ENCODE measurements at regions not wholly inside any gene's neighbourhood (a gene's known extent, or its start where the extent isn't known, plus 50 kb on each side); places are given as distances from the start of the nearest gene placed in this dataset.

DNA sequence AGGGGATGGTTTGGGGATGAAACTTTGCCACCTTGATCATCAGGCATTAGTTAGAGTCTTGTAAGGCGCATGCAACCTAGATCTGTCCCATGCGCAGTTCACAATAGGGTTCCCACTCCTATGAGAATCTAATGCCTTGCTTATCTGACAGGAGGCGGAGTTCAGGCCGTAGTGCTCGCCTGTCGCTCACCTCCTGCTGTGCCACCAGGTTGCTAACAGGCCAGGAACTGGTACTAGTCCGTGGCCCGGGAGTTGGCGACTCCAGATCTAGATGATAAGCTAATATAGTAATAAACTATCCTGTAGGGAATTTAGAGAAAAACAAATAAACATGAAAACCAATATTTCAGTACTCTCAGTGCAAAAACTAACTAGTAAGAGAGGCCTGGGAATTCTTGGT, 155.4 kb upstream of the ANO5 start:
- ChIA-PET POLR2A (no interaction called here), CTCF (no interaction called here)
- no peak for DNase-seq (ENCODE audit: extremely low spot score)
- TF ChIP-seq, protein P1, sequence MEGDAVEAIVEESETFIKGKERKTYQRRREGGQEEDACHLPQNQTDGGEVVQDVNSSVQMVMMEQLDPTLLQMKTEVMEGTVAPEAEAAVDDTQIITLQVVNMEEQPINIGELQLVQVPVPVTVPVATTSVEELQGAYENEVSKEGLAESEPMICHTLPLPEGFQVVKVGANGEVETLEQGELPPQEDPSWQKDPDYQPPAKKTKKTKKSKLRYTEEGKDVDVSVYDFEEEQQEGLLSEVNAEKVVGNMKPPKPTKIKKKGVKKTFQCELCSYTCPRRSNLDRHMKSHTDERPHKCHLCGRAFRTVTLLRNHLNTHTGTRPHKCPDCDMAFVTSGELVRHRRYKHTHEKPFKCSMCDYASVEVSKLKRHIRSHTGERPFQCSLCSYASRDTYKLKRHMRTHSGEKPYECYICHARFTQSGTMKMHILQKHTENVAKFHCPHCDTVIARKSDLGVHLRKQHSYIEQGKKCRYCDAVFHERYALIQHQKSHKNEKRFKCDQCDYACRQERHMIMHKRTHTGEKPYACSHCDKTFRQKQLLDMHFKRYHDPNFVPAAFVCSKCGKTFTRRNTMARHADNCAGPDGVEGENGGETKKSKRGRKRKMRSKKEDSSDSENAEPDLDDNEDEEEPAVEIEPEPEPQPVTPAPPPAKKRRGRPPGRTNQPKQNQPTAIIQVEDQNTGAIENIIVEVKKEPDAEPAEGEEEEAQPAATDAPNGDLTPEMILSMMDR (IDR thresholded peaks at IDR 0.05; ENCODE audit: control extremely low read depth, extremely low read depth, low read depth, missing control alignments): no peak

DNA sequence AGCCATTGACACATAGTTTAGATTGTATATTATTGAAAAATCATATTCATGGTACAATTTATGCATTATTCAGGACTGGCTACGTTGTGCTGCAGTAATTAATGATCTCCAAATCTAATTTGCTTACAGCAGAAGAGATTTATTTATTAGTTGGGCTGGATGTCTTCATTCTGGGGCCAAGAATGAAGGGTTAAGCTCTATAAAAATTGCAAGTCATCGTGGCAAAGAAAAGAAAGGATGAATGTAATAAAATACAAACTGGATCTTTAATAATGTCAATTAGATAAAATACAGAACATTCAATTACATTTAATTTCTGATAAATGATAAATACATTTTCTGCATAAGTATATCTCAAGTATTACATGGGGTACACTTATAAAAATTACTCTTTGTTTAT, 151.8 kb upstream of the ANO5 start:
- no peak for DNase-seq (ENCODE audit: extremely low spot score)
- ChIA-PET POLR2A (no interaction called here), CTCF (no interaction called here)
- TF ChIP-seq, protein P1 (IDR thresholded peaks at IDR 0.05; ENCODE audit: control extremely low read depth, extremely low read depth, low read depth, missing control alignments): no peak

DNA sequence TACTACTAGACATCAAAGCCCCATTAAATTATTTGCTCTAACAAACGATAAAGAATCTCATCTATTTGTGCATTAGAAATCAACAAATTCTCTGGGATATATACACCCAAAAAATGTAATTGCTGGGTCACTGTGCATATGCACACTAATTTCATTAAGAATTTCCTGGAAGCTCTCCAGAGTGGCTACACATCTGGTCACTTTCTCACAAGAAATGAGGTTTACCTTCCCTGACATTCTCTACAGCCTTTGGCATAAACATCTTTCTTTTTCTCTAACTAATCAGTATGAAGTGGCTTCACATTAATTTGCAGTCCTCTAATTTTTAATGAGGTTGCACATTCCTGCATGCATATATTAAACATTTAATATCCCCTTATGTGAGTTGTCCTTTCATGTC, 150.8 kb upstream of the ANO5 start:
- ChIA-PET CTCF (no interaction called here), POLR2A (no interaction called here)
- no peak for DNase-seq (ENCODE audit: extremely low spot score)
- TF ChIP-seq, protein P1 (IDR thresholded peaks at IDR 0.05; ENCODE audit: control extremely low read depth, extremely low read depth, low read depth, missing control alignments): no peak

DNA sequence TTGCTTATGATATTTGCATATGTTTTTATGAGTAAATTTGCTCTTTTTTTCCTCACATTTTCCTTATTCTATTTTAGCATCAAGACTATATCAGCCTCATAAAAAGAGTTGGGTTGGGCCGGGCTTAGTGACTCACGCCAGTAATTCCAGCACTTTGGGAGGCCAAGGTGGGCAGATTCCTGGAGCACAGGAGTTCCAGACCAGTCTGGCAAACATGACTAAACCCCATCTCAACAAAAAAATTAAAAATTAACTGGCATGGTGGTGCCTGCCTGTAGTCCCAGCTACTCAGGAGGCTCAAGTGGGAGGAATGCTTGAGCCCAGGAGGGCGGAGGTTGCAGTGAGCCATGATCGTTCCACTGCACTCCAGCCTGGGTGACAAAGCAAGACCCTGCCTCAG, 148.8 kb upstream of the ANO5 start:
- TF ChIP-seq, protein P1 (IDR thresholded peaks at IDR 0.05; ENCODE audit: control extremely low read depth, extremely low read depth, low read depth, missing control alignments): no peak
- DNase-seq (ENCODE audit: extremely low spot score): no peak
- ChIA-PET CTCF (no interaction called here), POLR2A (no interaction called here)

DNA sequence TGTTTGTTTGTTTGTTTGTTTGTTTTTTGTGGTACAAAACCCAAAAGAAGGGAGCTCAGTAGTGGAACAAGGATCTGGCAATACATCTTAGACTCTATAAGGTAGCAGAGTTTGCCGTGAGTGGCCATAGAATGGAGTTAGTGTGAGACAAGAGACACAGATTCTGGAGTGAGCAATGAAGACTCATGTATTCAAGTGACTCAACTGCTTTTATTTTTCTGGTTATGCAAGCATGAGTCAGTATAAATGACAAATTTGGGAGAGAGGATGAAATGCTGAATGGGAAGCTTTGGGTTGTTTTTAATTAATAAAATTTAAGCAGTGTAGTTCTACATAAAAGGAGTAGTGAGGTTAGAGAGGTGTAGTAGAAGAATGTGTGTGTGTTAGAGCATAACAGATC, 143.6 kb upstream of the ANO5 start:
- DNase-seq (ENCODE audit: extremely low spot score): no peak
- ChIA-PET POLR2A (no interaction called here), CTCF (interaction anchor here (0.8 kb wide), 1 partner anchor 16 kb away, joined by 3 read pairs; no protein-coding TSS in a partner anchor)
- TF ChIP-seq, protein P1 (IDR thresholded peaks at IDR 0.05; ENCODE audit: control extremely low read depth, extremely low read depth, low read depth, missing control alignments): no peak

DNA sequence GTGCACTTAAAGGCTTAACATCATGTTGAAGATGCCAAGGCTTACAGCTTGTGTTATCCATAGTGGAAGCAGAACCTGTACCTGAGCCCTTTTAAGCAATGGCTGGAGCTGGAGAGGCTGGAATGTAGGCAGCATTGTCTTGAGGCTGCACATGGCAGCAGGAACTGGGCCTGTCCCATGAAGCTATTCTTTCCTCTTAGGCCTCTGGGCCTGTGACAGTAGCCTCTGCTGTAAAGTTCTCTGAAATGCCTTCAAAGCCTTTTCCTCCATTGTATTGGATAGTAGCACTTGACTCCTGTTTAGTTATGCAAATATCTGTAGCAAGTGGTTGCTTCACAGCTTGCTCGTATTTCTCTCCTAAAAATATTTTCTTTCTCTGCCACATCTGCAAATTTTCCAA, 127.4 kb upstream of the ANO5 start:
- CTCF ChIA-PET: no interaction called here
- TF ChIP-seq, protein P1 (IDR thresholded peaks at IDR 0.05; ENCODE audit: control extremely low read depth, extremely low read depth, low read depth, missing control alignments): no peak
- POLR2A ChIA-PET: no interaction called here
- no peak for DNase-seq (ENCODE audit: extremely low spot score)

DNA sequence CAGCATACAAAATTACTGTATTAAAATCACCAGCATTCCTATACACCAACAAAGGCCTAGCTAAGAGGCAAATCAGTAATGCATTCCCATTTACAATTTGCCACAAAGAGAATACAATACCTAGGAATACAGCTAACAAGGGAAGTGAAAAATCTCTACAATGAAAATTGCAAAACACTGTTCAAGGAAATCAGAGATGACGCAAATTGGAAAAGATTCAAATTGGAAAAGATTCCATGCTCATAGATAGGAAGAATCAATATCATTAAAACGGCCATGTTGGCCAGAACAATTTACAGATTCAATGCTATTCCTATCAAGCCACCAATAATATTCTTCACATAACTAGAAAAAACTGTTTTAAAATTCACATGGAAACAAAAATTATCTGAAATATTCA, 123.0 kb upstream of the ANO5 start:
- ChIA-PET CTCF (no interaction called here), POLR2A (no interaction called here)
- no peak for DNase-seq (ENCODE audit: extremely low spot score)
- TF ChIP-seq, protein P1 (IDR thresholded peaks at IDR 0.05; ENCODE audit: control extremely low read depth, extremely low read depth, low read depth, missing control alignments): no peak
